ENCODE measurements at regions not wholly inside any gene's neighbourhood (a gene's known extent, or its start where the extent isn't known, plus 50 kb on each side); places are given as distances from the start of the nearest gene placed in this dataset.

DNA sequence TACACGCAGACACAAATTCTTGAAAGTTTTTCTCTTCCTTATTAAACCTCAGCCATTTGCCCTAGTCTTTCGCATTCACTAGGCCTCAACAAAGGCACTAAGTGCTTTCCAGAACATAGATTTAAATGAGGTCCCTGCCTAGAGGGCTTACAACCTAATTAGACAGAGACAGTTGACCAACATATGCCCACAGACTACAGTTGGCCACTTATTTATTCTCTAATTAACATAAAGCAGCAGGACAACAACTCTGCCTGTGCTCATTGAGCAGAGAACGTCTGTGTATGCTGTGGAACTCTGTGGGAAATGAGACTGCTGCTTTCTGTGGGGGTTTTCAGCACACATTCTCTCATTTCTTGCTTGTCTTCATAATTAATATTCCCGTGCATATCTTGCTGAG, 303.0 kb upstream of the TACR3 start:
- TF ChIP-seq, protein P1, sequence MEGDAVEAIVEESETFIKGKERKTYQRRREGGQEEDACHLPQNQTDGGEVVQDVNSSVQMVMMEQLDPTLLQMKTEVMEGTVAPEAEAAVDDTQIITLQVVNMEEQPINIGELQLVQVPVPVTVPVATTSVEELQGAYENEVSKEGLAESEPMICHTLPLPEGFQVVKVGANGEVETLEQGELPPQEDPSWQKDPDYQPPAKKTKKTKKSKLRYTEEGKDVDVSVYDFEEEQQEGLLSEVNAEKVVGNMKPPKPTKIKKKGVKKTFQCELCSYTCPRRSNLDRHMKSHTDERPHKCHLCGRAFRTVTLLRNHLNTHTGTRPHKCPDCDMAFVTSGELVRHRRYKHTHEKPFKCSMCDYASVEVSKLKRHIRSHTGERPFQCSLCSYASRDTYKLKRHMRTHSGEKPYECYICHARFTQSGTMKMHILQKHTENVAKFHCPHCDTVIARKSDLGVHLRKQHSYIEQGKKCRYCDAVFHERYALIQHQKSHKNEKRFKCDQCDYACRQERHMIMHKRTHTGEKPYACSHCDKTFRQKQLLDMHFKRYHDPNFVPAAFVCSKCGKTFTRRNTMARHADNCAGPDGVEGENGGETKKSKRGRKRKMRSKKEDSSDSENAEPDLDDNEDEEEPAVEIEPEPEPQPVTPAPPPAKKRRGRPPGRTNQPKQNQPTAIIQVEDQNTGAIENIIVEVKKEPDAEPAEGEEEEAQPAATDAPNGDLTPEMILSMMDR (IDR thresholded peaks at IDR 0.05) = no peak
- TF ChIP-seq EZH2phosphoT487 (IDR thresholded peaks at IDR 0.05) = no peak

Measured in neural progenitor cell (in vitro differentiated cells).